Esophagus muscularis mucosa (tissue), 4 donors: ENCODE measurements at regions not wholly inside any gene's neighbourhood (a gene's known extent, or its start where the extent isn't known, plus 50 kb on each side); places are given as distances from the start of the nearest gene placed in this dataset.

ENCODE experiments used
- EP300 ChIP-seq: sonication (generic); formaldehyde crosslinking; IDR thresholded peaks from one replicate; pipeline ENCODE4 v1.6.1; 2017; ENCODE audit warnings: antibody characterized with exemption
- POLR2A ChIP-seq: fragments of 450-650 bp; IDR thresholded peaks from one replicate; pipeline ENCODE4 v1.6.1; 2017; ENCODE audit warnings: antibody characterized with exemption, moderate library complexity, mild to moderate bottlenecking, low read depth
- POLR2AphosphoS5 ChIP-seq, 2 donors: sonication (generic); formaldehyde crosslinking; IDR thresholded peaks; one replicate each; pipeline ENCODE4 v1.6.1; 2017; ENCODE audit warnings: antibody characterized with exemption in 2 of 2
- TF ChIP-seq, protein P1 (sequence below), 3 experiments: fragments of 200-600 bp in 2 of 3; fragments of 450-650 bp in 1 of 3; sonication (generic) in 2 of 3; IDR thresholded peaks; one replicate each; pipeline ENCODE4 v1.5.1; 2017 to 2019; ENCODE audit warnings: antibody characterized with exemption in 3 of 3, mild to moderate bottlenecking in 2 of 3, moderate library complexity in 1 of 3

DNA sequence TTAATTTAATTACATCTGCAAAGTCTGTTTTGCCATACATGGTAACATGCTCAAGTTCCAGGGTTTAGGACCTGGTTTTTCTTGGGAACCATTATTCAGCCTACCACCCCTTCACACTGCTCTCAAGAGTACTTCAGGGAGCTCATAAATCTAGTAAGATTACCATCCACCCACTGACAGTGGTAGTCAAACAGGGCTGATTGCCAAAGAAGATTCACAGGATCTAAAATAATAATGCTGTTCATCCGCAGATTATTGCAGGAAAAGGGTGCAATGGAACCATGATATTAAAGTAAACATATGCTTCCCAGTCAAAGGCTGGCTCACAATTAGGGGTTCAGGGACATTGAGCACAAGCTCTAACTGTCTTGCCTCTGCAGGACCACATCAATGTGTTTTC, 148.0 kb upstream of the CYRIA start:
- no peak for TF ChIP-seq EP300
- TF ChIP-seq, protein P1, sequence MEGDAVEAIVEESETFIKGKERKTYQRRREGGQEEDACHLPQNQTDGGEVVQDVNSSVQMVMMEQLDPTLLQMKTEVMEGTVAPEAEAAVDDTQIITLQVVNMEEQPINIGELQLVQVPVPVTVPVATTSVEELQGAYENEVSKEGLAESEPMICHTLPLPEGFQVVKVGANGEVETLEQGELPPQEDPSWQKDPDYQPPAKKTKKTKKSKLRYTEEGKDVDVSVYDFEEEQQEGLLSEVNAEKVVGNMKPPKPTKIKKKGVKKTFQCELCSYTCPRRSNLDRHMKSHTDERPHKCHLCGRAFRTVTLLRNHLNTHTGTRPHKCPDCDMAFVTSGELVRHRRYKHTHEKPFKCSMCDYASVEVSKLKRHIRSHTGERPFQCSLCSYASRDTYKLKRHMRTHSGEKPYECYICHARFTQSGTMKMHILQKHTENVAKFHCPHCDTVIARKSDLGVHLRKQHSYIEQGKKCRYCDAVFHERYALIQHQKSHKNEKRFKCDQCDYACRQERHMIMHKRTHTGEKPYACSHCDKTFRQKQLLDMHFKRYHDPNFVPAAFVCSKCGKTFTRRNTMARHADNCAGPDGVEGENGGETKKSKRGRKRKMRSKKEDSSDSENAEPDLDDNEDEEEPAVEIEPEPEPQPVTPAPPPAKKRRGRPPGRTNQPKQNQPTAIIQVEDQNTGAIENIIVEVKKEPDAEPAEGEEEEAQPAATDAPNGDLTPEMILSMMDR (IDR thresholded peaks at IDR 0.05): no peak
- no peak for TF ChIP-seq POLR2AphosphoS5 (IDR thresholded peaks at IDR 0.05)
- no peak for TF ChIP-seq POLR2A
